Stimulated activated memory B cell treated with anti-CD40 and anti-IgM and Interleukin-4, amounts not matched to agents 10 μg/mL and 1 μg/mL and 100 μg/mL, for 72 hours (primary cell): ENCODE measurements at regions not wholly inside any gene's neighbourhood (a gene's known extent, or its start where the extent isn't known, plus 50 kb on each side); places are given as distances from the start of the nearest gene placed in this dataset.

Source experiments
- ATAC-seq: fragments of 150-1000 bp; cut with Tn5 transposase; 2 replicates; pipeline ENCODE4 v1.10.0; 2021
- H3K27ac Mint-ChIP-seq: one replicate; pipeline ENCODE4 v1.8.0; 2022; ENCODE audit warnings: mild to moderate bottlenecking, mixed read lengths
- H3K27me3 Mint-ChIP-seq: one replicate; pipeline ENCODE4 v1.8.0; 2022; ENCODE audit warnings: mixed read lengths
- H3K36me3 Mint-ChIP-seq: one replicate; pipeline ENCODE4 v1.8.0; 2022; ENCODE audit warnings: mixed read lengths
- H3K4me1 Mint-ChIP-seq: one replicate; pipeline ENCODE4 v1.8.0; 2022; ENCODE audit warnings: mixed read lengths
- H3K4me3 Mint-ChIP-seq: one replicate; pipeline ENCODE4 v1.8.0; 2022; ENCODE audit warnings: mild to moderate bottlenecking, moderate library complexity, mixed read lengths
- H3K9me3 Mint-ChIP-seq: one replicate; pipeline ENCODE4 v1.8.0; 2022; ENCODE audit warnings: mixed read lengths

DNA sequence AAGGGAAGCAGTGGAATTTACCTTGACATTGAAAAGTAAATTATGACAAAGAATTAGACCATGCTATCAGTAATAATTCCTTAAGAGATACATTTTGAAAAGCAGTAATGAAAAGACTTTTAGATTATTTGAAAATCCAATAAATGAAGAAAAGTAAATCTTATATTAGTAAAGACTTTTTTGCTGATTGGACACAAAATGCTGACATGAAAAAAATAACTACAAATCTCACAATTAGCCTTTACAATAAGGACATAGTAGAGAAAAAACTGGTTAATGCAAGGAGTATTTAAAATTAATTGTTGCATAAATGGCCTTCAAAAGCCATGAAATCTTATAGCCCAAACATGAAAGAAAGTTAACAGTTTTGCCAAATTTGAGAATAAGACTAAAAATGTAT, 446.1 kb upstream of the FAM241A start:
- no peaks in the 10 kb centered on the region for H3K27me3 Mint-ChIP-seq
- no peaks in the 10 kb centered on the region for H3K36me3 Mint-ChIP-seq
- no peak for ATAC-seq
- H3K4me1 Mint-ChIP-seq: no peaks in the 10 kb centered on the region
- no peak overlapping the region for H3K27ac Mint-ChIP-seq
- H3K4me3 Mint-ChIP-seq: no peak overlapping the region
- H3K9me3 Mint-ChIP-seq: no peaks in the 10 kb centered on the region

DNA sequence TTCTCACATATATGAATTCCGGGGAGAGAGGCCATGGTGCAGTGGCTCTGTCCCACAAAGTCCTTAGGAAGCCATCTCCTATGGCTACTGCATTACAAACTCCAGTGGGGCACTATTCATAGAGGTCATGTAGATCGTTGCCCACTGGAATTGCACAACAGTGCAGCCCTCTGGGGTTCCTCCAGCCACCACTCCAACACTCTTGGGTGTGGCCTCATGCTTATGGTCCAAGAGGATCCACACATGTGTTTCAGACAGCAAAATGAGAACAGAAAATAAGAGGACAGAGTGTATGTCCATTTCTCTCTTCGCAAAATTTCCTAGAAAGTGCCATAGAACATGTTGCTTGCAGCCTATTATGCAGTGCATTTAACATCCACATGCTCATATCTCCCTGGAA, 444.2 kb upstream of the FAM241A start:
- Mint-ChIP-seq H3K4me1 (no peaks in the 10 kb centered on the region), H3K36me3 (no peaks in the 10 kb centered on the region), H3K27ac (no peak overlapping the region), H3K4me3 (no peak overlapping the region), H3K27me3 (no peaks in the 10 kb centered on the region), H3K9me3 (no peaks in the 10 kb centered on the region)
- ATAC-seq: no peak

DNA sequence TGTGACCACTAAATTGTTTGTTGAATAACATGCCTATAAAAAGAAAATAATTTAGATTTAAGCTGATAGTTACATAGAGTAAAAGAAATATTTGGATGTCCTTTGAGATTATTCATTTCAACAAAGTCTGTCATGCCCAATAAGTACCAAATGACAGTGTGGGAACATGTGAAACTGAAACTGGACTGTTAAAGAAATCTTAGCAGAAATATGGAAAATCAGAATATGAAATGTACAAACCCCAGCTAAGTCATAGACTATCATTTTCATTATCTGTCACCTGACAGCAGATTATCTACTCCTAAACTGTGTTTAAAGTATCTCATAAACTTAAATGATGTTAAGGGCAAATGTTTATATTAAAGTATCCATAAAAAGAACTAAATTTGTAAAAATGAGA, 437.8 kb upstream of the FAM241A start:
- no peaks in the 10 kb centered on the region for H3K27me3 Mint-ChIP-seq
- no peaks in the 10 kb centered on the region for H3K9me3 Mint-ChIP-seq
- no peak for ATAC-seq

DNA sequence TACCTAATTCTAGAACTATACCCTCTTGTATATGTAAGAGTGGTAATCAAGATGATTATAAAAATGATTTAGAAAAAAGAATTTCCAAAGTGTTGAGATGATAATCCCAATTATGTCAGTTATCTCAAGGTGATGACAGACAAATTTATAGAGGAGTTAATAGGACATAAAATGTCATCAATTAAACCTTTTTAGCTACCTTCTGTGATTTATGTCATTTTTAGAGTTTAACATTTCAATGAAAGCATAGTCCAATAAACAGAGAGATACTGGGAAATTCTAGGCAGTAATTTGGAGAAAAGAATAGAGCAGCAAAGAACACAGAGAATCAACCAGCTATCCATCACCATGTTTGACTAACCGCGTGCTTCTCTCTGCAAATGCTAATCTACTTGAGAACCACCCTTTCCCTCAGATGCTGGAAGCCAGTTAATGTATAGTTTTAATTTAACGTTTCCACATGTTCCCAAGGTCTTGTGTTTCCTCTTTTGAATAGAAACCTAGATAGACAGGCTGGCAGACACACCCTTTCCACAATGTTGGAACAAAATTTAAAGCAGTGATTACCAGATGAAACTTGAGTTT, 433.1 kb upstream of the FAM241A start:
- no peak for ATAC-seq
- no peak overlapping the region for H3K4me3 Mint-ChIP-seq
- H3K27ac Mint-ChIP-seq: no peak overlapping the region
- no peaks in the 10 kb centered on the region for H3K9me3 Mint-ChIP-seq
- H3K4me1 Mint-ChIP-seq: no peaks in the 10 kb centered on the region
- no peaks in the 10 kb centered on the region for H3K36me3 Mint-ChIP-seq
- H3K27me3 Mint-ChIP-seq: no peaks in the 10 kb centered on the region

More for the DNA sequence above, 437.8 kb upstream of the FAM241A start:
- Mint-ChIP-seq H3K27ac (no peak overlapping the region), H3K4me3 (no peak overlapping the region), H3K4me1 (no peaks in the 10 kb centered on the region), H3K36me3 (no peaks in the 10 kb centered on the region)

DNA sequence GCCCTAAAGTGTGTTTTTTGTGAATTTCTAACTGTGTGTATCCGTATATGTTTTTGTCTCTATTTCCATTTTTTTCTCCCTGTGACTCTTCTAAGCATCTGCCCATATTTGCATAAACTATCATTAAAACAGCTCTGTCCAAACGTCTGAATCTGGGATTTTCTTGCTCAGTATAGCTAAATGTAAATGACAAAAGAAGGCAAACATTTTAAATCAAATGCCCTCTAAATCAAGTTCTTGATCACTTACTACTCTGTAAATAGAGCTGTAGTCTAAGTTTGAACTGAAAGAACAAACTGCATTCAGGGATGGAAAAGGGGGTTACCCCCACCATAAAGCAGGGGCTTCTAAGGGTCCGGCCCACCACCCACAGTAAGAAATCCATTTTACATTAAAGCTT, 432.0 kb upstream of the FAM241A start:
- ATAC-seq: no peak
- Mint-ChIP-seq H3K9me3 (no peaks in the 10 kb centered on the region), H3K27ac (no peak overlapping the region), H3K4me1 (no peaks in the 10 kb centered on the region), H3K27me3 (no peaks in the 10 kb centered on the region), H3K4me3 (no peak overlapping the region), H3K36me3 (no peaks in the 10 kb centered on the region)

DNA sequence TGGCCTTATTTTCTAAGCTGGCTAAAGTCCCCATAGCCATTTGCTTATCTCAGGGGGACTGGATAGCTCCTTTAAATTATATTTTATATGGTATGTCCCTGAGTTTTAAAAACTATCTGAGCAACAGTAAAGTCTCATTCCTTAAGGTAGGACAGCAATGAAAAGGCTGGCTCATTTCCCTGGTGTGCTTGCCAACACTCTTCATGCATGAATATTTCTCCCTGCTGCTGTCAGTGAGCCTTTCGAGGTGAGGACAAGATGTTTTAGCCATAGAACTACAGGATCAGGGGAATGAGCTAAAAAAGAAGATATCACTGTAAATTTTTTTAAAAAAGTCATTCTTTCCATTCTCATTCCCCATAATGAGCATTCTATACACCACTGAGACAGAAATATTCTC, 427.3 kb upstream of the FAM241A start:
- no peak overlapping the region for H3K4me3 Mint-ChIP-seq
- no peaks in the 10 kb centered on the region for H3K4me1 Mint-ChIP-seq
- no peak for ATAC-seq
- H3K27me3 Mint-ChIP-seq: no peaks in the 10 kb centered on the region
- H3K27ac Mint-ChIP-seq: no peak overlapping the region
- no peaks in the 10 kb centered on the region for H3K9me3 Mint-ChIP-seq
- no peaks in the 10 kb centered on the region for H3K36me3 Mint-ChIP-seq

DNA sequence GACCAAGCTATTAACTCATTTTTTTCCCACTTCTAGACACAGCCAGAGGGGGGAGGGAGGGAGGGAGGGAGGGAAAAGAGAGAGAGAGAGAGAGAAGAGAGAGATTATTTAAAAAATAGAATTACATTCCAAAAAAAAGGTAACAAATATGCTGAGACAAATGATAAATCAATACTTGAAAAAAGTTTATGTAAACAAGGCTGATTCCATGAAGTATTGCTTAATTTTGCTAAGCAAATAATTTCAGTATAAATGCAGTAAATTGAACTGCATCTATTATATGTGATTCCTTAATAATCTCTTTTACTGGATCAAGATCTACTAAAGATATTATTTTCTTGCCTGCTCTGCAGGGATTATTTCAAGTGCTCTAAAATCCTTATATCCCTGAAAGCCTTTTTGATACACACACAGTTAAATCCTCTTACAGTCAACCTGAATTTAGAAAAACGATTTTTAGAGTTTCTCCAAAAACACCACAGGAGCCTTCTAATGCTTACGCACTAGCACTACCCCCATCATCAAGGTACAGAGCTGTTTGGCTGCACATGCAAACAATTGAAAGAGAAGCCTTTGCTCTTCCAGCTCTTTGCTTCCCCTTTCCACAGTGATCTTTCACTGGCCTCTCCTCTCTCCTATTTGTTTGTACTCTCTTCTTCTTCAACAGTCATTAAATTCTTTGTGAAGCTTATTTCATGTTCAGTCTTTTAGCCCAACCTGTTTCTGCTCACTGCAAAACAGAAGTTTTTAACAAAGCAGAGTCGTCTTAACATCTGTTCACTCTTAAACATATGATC, 426.3 kb upstream of the FAM241A start:
- no peak overlapping the region for H3K4me3 Mint-ChIP-seq
- ATAC-seq: no peak
- no peaks in the 10 kb centered on the region for H3K4me1 Mint-ChIP-seq
- no peaks in the 10 kb centered on the region for H3K9me3 Mint-ChIP-seq
- H3K36me3 Mint-ChIP-seq: no peaks in the 10 kb centered on the region
- no peak overlapping the region for H3K27ac Mint-ChIP-seq
- no peaks in the 10 kb centered on the region for H3K27me3 Mint-ChIP-seq

DNA sequence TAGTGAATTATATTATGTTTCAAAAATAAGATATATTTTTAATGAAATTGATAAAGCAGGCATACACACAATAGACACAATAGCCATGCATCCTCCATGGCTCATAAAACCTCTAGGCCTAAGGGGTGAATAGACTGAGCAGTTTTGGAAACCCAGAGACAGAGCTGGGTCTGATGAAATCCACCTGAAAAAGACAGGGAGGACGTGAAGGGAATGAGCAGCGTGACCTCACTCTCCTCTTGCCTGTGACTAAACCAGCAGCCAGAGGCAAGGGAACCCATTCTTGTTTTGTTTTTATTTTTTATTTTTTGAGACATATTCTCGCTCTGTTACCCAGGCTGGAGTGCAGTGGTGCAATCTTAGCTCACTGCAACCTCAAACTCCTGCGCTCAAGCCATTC, 424.4 kb upstream of the FAM241A start:
- no peaks in the 10 kb centered on the region for H3K9me3 Mint-ChIP-seq
- H3K36me3 Mint-ChIP-seq: no peaks in the 10 kb centered on the region
- H3K27me3 Mint-ChIP-seq: no peaks in the 10 kb centered on the region
- no peak overlapping the region for H3K4me3 Mint-ChIP-seq
- ATAC-seq: no peak
- H3K4me1 Mint-ChIP-seq: no peaks in the 10 kb centered on the region
- H3K27ac Mint-ChIP-seq: no peak overlapping the region

DNA sequence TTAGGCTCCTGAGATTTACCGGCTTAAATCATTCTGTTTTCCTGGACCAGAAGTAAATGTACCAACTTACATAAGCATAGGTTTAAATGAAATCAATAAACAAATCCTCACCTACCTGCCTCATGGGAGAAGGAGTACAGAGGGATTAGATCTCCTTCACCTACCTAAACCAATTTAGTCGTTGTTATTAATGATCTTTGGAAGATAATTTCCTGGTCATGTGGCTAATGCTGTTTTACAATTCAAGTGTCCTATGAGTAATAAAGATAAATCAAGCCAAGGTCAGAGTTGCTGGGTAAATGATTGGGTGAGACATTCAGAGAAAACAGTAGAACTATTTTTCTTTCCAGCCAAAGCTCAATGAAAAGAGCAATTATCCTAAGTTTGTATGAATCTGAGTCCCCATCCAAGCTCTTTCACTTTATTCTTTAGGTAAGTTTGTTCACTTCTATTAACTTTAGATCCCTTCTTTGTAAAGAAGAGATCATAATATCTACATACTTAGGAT, 423.0 kb upstream of the FAM241A start:
- no peak for ATAC-seq
- Mint-ChIP-seq H3K36me3 (no peaks in the 10 kb centered on the region), H3K9me3 (no peaks in the 10 kb centered on the region), H3K27ac (no peak overlapping the region), H3K4me3 (no peak overlapping the region), H3K4me1 (no peaks in the 10 kb centered on the region), H3K27me3 (no peaks in the 10 kb centered on the region)

DNA sequence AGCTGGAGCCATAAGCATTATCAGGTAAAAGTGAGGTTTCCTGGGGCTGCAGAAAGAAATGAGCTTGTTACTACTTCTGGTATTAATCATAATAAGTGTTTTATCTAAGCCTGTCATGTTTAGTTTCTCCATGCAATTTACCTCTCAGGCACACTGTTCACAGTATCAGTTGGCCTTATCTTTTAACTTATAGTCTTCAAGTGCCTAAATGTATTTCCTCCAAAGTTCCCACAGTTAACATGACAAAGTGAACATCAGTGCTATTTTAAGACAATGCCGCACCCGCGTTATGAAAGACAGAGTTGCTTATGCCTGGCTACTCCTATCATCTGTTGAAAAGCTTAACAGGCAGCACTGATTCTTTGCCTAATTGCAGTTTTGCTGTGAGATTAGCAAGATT, 408.7 kb upstream of the FAM241A start:
- Mint-ChIP-seq H3K4me1 (no peaks in the 10 kb centered on the region), H3K4me3 (no peak overlapping the region), H3K9me3 (no peaks in the 10 kb centered on the region), H3K36me3 (no peaks in the 10 kb centered on the region), H3K27ac (no peak overlapping the region), H3K27me3 (no peaks in the 10 kb centered on the region)
- ATAC-seq: no peak

DNA sequence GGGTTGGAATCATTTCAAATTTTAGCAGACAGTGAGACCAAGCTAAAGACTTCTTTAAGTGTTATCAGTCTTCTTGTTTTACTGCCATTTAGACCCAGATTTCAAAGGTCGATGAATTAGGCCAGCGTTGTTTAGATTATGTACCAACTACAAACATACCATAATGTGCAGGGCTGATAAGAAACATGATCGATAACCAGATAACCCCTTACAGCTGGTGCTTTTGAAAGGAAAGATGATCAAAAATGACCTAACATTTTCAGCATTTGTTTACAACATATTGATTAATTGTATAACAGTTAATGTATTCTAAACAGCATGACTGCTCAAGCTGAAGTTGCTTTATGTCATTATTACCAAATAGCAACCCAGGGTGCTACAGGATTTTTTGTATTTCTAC, 400.4 kb upstream of the FAM241A start:
- Mint-ChIP-seq H3K4me1 (no peaks in the 10 kb centered on the region), H3K4me3 (no peak overlapping the region), H3K27me3 (no peaks in the 10 kb centered on the region), H3K9me3 (no peaks in the 10 kb centered on the region), H3K27ac (no peak overlapping the region), H3K36me3 (no peaks in the 10 kb centered on the region)
- ATAC-seq: no peak

DNA sequence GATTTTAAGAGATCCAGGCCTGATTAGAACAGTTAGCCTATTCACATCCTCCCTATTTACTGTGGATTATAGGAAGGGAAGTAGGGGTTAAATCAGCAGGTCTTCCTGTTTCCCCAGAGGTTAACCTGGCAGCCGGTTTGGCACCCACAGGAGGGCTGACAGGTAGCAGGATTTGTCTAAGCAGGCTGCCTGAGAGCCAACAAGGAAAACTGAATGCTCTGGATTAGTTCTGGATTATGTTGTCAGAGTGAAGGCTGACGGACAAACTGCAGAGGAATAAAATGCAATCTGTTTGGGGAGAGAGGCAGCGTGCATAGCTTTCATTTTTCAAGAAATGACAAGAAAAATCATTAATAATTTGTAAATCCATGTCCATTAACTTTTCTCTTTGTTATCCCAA, 397.1 kb upstream of the FAM241A start:
- Mint-ChIP-seq H3K4me3 (no peak overlapping the region), H3K27me3 (no peaks in the 10 kb centered on the region), H3K27ac (no peak overlapping the region), H3K9me3 (no peaks in the 10 kb centered on the region), H3K36me3 (no peaks in the 10 kb centered on the region), H3K4me1 (no peaks in the 10 kb centered on the region)
- ATAC-seq: no peak

DNA sequence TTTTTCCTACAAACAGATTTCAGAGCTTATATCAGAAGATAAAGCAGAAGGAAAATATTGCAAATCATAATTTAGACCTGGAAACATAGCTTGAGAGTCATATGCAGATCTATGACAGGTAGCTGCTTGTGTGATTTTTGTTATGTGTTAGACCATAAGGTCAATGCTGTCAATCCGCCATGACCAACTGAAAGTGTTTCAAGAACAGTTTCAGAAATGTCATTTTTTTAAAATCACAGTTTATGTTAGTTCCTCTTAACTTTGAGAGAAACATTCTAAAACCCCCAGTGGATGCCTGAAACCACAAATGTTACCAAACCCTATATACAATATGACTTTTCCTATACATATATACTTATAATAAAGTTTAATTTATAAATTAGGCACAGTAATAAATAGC, 391.3 kb upstream of the FAM241A start:
- no peak overlapping the region for H3K4me3 Mint-ChIP-seq
- no peaks in the 10 kb centered on the region for H3K27me3 Mint-ChIP-seq
- no peak for ATAC-seq
- no peak overlapping the region for H3K27ac Mint-ChIP-seq
- H3K9me3 Mint-ChIP-seq: no peaks in the 10 kb centered on the region
- H3K4me1 Mint-ChIP-seq: no peaks in the 10 kb centered on the region
- no peaks in the 10 kb centered on the region for H3K36me3 Mint-ChIP-seq

DNA sequence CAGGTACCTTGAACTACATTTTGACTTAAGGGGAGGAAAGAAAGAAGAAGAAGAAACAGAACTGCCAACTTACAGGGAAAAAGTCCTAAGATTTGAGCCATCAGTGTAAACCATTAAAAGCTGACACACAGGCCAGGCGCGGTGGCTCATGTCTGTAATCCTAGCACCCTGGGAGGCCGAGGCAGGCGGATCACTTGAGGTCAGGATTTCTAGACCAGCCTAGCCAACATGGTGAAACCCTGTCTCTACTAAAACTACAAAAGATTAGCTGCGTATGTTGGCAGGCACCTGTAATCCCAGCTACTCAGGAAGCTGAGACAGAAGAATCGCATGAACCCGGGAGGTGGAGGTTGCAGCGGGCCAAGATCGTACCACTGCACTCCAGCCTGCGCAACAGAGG, 389.7 kb upstream of the FAM241A start:
- Mint-ChIP-seq H3K27ac (no peak overlapping the region), H3K4me1 (no peaks in the 10 kb centered on the region), H3K4me3 (no peak overlapping the region)

DNA sequence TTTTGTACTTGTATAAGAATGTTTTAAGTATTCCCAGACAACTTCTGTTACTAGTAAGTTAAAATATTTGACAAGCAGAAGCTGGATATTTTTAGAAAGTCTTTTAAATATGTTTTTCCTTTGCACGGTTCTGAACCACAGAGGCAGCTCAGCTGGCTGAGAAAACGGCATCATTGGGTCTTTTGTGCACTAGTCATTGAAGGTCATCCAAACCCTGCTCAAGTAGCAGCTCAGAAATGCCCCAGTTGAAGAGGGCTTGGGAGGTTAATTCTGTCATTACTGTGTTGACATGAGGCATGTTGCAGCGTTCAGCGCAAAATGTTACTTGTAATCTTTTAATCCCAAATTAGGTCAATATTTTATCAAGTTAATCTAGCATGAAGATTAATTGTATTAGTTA, 383.7 kb upstream of the FAM241A start:
- Mint-ChIP-seq H3K36me3 (no peaks in the 10 kb centered on the region), H3K27ac (no peak overlapping the region), H3K9me3 (peaks cover 5% of the 10 kb centered on the region), H3K4me1 (no peaks in the 10 kb centered on the region), H3K4me3 (no peak overlapping the region), H3K27me3 (no peaks in the 10 kb centered on the region)
- ATAC-seq: no peak

More for the DNA sequence above, 389.7 kb upstream of the FAM241A start:
- ATAC-seq: no peak
- H3K27me3 Mint-ChIP-seq: no peaks in the 10 kb centered on the region
- no peaks in the 10 kb centered on the region for H3K36me3 Mint-ChIP-seq
- no peaks in the 10 kb centered on the region for H3K9me3 Mint-ChIP-seq

DNA sequence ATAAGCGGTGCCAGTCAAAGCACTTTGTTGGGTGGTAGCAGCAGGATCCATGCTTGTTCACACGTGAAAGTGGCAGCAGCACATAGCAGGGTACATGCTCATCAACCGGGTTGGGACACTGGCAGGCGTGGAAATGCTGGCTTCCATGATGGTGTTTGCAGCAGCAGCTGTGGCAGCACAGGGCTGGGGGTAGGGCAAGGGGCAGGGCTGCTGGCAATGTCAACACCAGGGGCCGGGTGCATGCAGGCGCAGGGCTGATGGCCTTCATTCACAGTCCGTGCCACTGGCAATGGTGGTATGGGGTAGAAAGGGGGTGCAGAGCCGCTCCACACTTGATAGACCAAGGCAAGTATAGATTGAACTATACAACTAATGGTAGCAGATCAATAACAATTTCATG, 374.7 kb upstream of the FAM241A start:
- H3K27ac Mint-ChIP-seq: no peak overlapping the region
- H3K4me1 Mint-ChIP-seq: no peaks in the 10 kb centered on the region
- H3K4me3 Mint-ChIP-seq: no peak overlapping the region
- peaks cover 9% of the 10 kb centered on the region for H3K9me3 Mint-ChIP-seq
- no peaks in the 10 kb centered on the region for H3K36me3 Mint-ChIP-seq
- no peak for ATAC-seq
- H3K27me3 Mint-ChIP-seq: no peaks in the 10 kb centered on the region
